Neural cell (in vitro differentiated cells): ENCODE measurements at regions not wholly inside any gene's neighbourhood (a gene's known extent, or its start where the extent isn't known, plus 50 kb on each side); places are given as distances from the start of the nearest gene placed in this dataset.

Experiments
- H2AFZ ChIP-seq: fragments of 200-600, 300-800 bp; sonication (generic), shearing (Covaris generic); 2 replicates; pipeline ENCODE4 v1.6.0; 2014; ENCODE audit warnings: low read depth, mild to moderate bottlenecking, antibody characterized with exemption, low read length, moderate library complexity
- H3F3A ChIP-seq: fragments of 200-600 bp; shearing (Covaris generic); 2 replicates; pipeline ENCODE4 v1.6.1; 2016; ENCODE audit warnings: mild to moderate bottlenecking, moderate library complexity, mixed read lengths, antibody characterized with exemption, low read length; ENCODE audit not compliant: insufficient read depth, poor library complexity, severe bottlenecking
- H3K27ac ChIP-seq: fragments of 200-600, 300-800 bp; sonication (generic), shearing (Covaris generic); 2 replicates; pipeline ENCODE4 v1.5.1; 2014; ENCODE audit warnings: mild to moderate bottlenecking, low read length, moderate library complexity
- H3K27me3 ChIP-seq: fragments of 300-800, 200-600 bp; sonication (generic), shearing (Covaris generic); 2 replicates; pipeline ENCODE4 v1.6.0; 2014; ENCODE audit warnings: mild to moderate bottlenecking, low read depth, low read length, moderate library complexity; ENCODE audit not compliant: insufficient read depth
- H3K36me3 ChIP-seq: fragments of 300-800, 200-600 bp; sonication (generic), shearing (Covaris generic); 2 replicates; pipeline ENCODE4 v1.5.1; 2014; ENCODE audit warnings: mild to moderate bottlenecking, antibody characterized with exemption, low read length, moderate library complexity; ENCODE audit not compliant: insufficient read depth
- H3K4me2 ChIP-seq: fragments of 300-800, 200-600 bp; sonication (generic), shearing (Covaris generic); 2 replicates; pipeline ENCODE4 v1.6.0; 2014; ENCODE audit warnings: mild to moderate bottlenecking, low read length
- H3K4me3 ChIP-seq: fragments of 300-800, 200-600 bp; sonication (generic), shearing (Covaris generic); 2 replicates; pipeline ENCODE4 v1.5.1; 2014; ENCODE audit warnings: mild to moderate bottlenecking, low read length, moderate library complexity
- H3K79me2 ChIP-seq: fragments of 200-600 bp; shearing (Covaris generic); replicated peaks from 2 replicates; pipeline ENCODE4 v1.6.0; 2014; ENCODE audit warnings: mild to moderate bottlenecking, low read length, moderate library complexity; ENCODE audit not compliant: insufficient read depth
- H3K9ac ChIP-seq: fragments of 300-800, 200-600 bp; sonication (generic), shearing (Covaris generic); 2 replicates; pipeline ENCODE4 v1.6.1; 2016; ENCODE audit warnings: mild to moderate bottlenecking, low read length, mixed read lengths
- H3K9me2 ChIP-seq: fragments of 200-600 bp; shearing (Covaris generic); 2 replicates; pipeline ENCODE4 v1.6.1; 2016; ENCODE audit warnings: mild to moderate bottlenecking, low read length, mixed read lengths; ENCODE audit not compliant: insufficient read depth
- H3K9me3 ChIP-seq: fragments of 200-600, 300-800 bp; sonication (generic), shearing (Covaris generic); 2 replicates; pipeline ENCODE4 v1.6.1; 2016; ENCODE audit warnings: mild to moderate bottlenecking, mixed run types, low read length, moderate library complexity, mixed read lengths
- H4K20me1 ChIP-seq: fragments of 200-600 bp; shearing (Covaris generic); 2 replicates; pipeline ENCODE4 v1.6.1; 2016; ENCODE audit warnings: mild to moderate bottlenecking, mixed run types; ENCODE audit not compliant: insufficient read depth
- EP300 ChIP-seq: fragments of 450-650 bp; conservative IDR thresholded peaks from 2 replicates; pipeline ENCODE4 v1.6.1; 2014; ENCODE audit warnings: antibody characterized with exemption, mild to moderate bottlenecking, moderate library complexity; ENCODE audit not compliant: poor library complexity, severe bottlenecking
- EZH2 ChIP-seq: fragments of 200-600, 300-800 bp; shearing (Covaris generic), sonication (generic); IDR thresholded peaks from 2 replicates; pipeline ENCODE4 v1.6.1; 2014; ENCODE audit warnings: antibody characterized with exemption, low read length, borderline replicate concordance, mild to moderate bottlenecking; ENCODE audit not compliant: insufficient read depth, poor library complexity, severe bottlenecking
- MXI1 ChIP-seq: fragments of 450-650 bp; conservative IDR thresholded peaks from 2 replicates; pipeline ENCODE4 v1.6.1; 2014; ENCODE audit warnings: antibody characterized with exemption, mild to moderate bottlenecking; ENCODE audit not compliant: poor library complexity, severe bottlenecking
- POLR2AphosphoS5 ChIP-seq: IDR thresholded peaks from 2 replicates; pipeline ENCODE4 v1.6.1; 2012
- RAD21 ChIP-seq: fragments of 450-650 bp; conservative IDR thresholded peaks from 2 replicates; pipeline ENCODE4 v1.6.1; 2014; ENCODE audit warnings: antibody characterized with exemption, mild to moderate bottlenecking, moderate library complexity
- REST ChIP-seq: IDR thresholded peaks from 2 replicates; pipeline ENCODE4 v1.6.1; 2012; ENCODE audit warnings: borderline replicate concordance
- SMC3 ChIP-seq: fragments of 450-650 bp; conservative IDR thresholded peaks from 2 replicates; pipeline ENCODE4 v1.6.1; 2014; ENCODE audit warnings: antibody characterized with exemption, mild to moderate bottlenecking, moderate library complexity; ENCODE audit not compliant: poor library complexity
- TAF1 ChIP-seq: IDR thresholded peaks from 2 replicates; pipeline ENCODE4 v1.6.1; 2012; ENCODE audit warnings: low read depth
- TF ChIP-seq, protein P1 (sequence below): fragments of 450-650 bp; IDR thresholded peaks from 2 replicates; pipeline ENCODE4 v1.5.1; 2014; ENCODE audit warnings: antibody characterized with exemption, mild to moderate bottlenecking, moderate library complexity; ENCODE audit not compliant: poor library complexity, severe bottlenecking

GRCh38 chr10:3235996-3236510 is 63.5 kb upstream of the PITRM1 start:
- Histone ChIP-seq H3K4me2 (no peak overlapping the region), H2AFZ (no peak overlapping the region), H3K4me3 (no peak overlapping the region), H3K79me2 (no peaks in the 10 kb centered on the region), H4K20me1 (no peaks in the 10 kb centered on the region), H3K27me3 (no peaks in the 10 kb centered on the region), H3K27ac (no peak overlapping the region), H3K9me2 (no peaks in the 10 kb centered on the region), H3K36me3 (no peaks in the 10 kb centered on the region), H3F3A (no peaks in the 10 kb centered on the region), H3K9ac (no peak overlapping the region), H3K9me3 (no peaks in the 10 kb centered on the region)
- TF ChIP-seq EZH2 (no peak), TAF1 (no peak), MXI1 (no peak), REST (no peak)

GRCh38 chr10:3235395-3235794 is 62.8 kb upstream of the PITRM1 start:
- Histone ChIP-seq H3K79me2 (no peaks in the 10 kb centered on the region), H3K27ac (no peak overlapping the region), H3K27me3 (no peaks in the 10 kb centered on the region), H3F3A (no peaks in the 10 kb centered on the region), H3K9me3 (no peaks in the 10 kb centered on the region), H3K4me3 (no peak overlapping the region), H3K36me3 (no peaks in the 10 kb centered on the region), H3K9ac (no peak overlapping the region), H3K4me2 (no peak overlapping the region), H4K20me1 (no peaks in the 10 kb centered on the region), H2AFZ (no peak overlapping the region), H3K9me2 (no peaks in the 10 kb centered on the region)
- TF ChIP-seq POLR2AphosphoS5 (no peak), TAF1 (no peak), EZH2 (no peak), EP300 (no peak), REST (no peak), SMC3 (no peak), RAD21 (no peak), MXI1 (no peak)
- TF ChIP-seq, protein P1, sequence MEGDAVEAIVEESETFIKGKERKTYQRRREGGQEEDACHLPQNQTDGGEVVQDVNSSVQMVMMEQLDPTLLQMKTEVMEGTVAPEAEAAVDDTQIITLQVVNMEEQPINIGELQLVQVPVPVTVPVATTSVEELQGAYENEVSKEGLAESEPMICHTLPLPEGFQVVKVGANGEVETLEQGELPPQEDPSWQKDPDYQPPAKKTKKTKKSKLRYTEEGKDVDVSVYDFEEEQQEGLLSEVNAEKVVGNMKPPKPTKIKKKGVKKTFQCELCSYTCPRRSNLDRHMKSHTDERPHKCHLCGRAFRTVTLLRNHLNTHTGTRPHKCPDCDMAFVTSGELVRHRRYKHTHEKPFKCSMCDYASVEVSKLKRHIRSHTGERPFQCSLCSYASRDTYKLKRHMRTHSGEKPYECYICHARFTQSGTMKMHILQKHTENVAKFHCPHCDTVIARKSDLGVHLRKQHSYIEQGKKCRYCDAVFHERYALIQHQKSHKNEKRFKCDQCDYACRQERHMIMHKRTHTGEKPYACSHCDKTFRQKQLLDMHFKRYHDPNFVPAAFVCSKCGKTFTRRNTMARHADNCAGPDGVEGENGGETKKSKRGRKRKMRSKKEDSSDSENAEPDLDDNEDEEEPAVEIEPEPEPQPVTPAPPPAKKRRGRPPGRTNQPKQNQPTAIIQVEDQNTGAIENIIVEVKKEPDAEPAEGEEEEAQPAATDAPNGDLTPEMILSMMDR, result no peak
